CD8-positive, alpha-beta memory T cell (primary cell): ENCODE measurements at regions not wholly inside any gene's neighbourhood (a gene's known extent, or its start where the extent isn't known, plus 50 kb on each side); places are given as distances from the start of the nearest gene placed in this dataset.
"Not testable (repeated sequence)": the region's sequence is repeated elsewhere in the genome, so short reads cannot be mapped to it uniquely, and the experiment has no call there.

ENCODE experiments used
- CTCF ChIA-PET: fragments of 350-600 bp; sonication (Branson Sonifier 250); formaldehyde crosslinking; loops from one replicate; lab custom pipeline; 2021; ENCODE audit warnings: antibody characterized with exemption; lab: Charles Lee
- POLR2A ChIA-PET: fragments of 350-600 bp; sonication (Branson Sonifier 250); formaldehyde crosslinking; loops from one replicate; lab custom pipeline; 2021; ENCODE audit warnings: antibody characterized with exemption; lab: Charles Lee
- DNase-seq, 5 donors: peaks; one replicate each; pipeline versions ENCODE4 v3.0.0 to v3.0.0-alpha.2; 2020 to 2022; ENCODE audit warnings: mixed read lengths in 1 of 5
- H3K27ac ChIP-seq: one replicate; pipeline ENCODE4 v1.7.0; 2013; ENCODE audit warnings: low read depth, mild to moderate bottlenecking, low read length, moderate library complexity
- H3K27me3 ChIP-seq: 2 replicates; pipeline ENCODE4 v1.7.0; 2013; ENCODE audit warnings: low read length, mild to moderate bottlenecking; ENCODE audit not compliant: insufficient read depth, poor library complexity, severe bottlenecking
- H3K36me3 ChIP-seq: 2 replicates; pipeline ENCODE4 v1.7.0; 2013; ENCODE audit warnings: mild to moderate bottlenecking, low read length, moderate library complexity; ENCODE audit not compliant: insufficient read depth
- H3K4me1 ChIP-seq: 2 replicates; pipeline ENCODE4 v1.7.0; 2013; ENCODE audit warnings: mild to moderate bottlenecking, low read length, moderate library complexity; ENCODE audit not compliant: insufficient read depth
- H3K4me3 ChIP-seq: 2 replicates; pipeline ENCODE4 v1.7.0; 2013; ENCODE audit warnings: mild to moderate bottlenecking, low read length
- H3K9me3 ChIP-seq: 2 replicates; pipeline ENCODE4 v1.7.0; 2013; ENCODE audit warnings: mild to moderate bottlenecking, low read length
- H3K27ac Mint-ChIP-seq, 8 donors: one replicate each; pipeline ENCODE4 v1.8.0; 2020 to 2021; ENCODE audit warnings: mixed read lengths in 8 of 8, mild to moderate bottlenecking in 6 of 8, inconsistent platforms in 3 of 8, moderate library complexity in 3 of 8
- H3K27me3 Mint-ChIP-seq, 2 donors: one replicate each; pipeline ENCODE4 v1.8.0; 2020 to 2021; ENCODE audit warnings: mixed read lengths in 2 of 2, mild to moderate bottlenecking in 1 of 2, moderate library complexity in 1 of 2
- H3K36me3 Mint-ChIP-seq, 3 donors: one replicate each; pipeline ENCODE4 v1.8.0; 2020 to 2021; ENCODE audit warnings: mixed read lengths in 3 of 3, inconsistent platforms in 1 of 3, mild to moderate bottlenecking in 1 of 3
- H3K4me1 Mint-ChIP-seq, 3 donors: one replicate each; pipeline ENCODE4 v1.8.0; 2020 to 2021; ENCODE audit warnings: mixed read lengths in 3 of 3, inconsistent platforms in 1 of 3, mild to moderate bottlenecking in 1 of 3
- H3K4me3 Mint-ChIP-seq, 7 donors: one replicate each; pipeline ENCODE4 v1.8.0; 2020 to 2021; ENCODE audit warnings: mixed read lengths in 7 of 7, mild to moderate bottlenecking in 6 of 7, moderate library complexity in 4 of 7, inconsistent platforms in 2 of 7
- H3K9me3 Mint-ChIP-seq, 5 donors: one replicate each; pipeline ENCODE4 v1.8.0; 2020 to 2022; ENCODE audit warnings: mixed read lengths in 5 of 5, mild to moderate bottlenecking in 3 of 5, moderate library complexity in 2 of 5, inconsistent platforms in 1 of 5

DNA sequence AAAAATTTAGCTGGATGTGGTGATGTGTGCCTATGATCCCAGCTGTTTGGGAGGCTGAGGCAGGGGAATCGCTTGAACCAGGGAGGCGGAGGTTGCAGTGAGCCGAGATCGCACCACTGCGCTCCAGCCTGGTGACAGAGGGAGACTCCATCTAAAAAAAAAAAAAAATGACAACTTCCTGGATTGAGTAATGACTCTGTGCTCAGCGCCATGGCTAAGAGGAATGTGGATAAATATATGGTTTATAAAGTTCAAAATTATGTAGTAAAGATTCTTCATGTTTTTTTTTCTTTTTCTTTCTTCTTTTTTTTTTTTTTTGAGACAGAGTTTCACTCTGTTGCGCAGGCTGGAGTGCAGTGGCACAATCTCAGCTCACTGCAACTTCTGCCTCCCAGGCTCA is 75.4 kb upstream of the FLT1 start:
- CTCF ChIA-PET, H3K9me3 Mint-ChIP-seq, H3K9me3 ChIP-seq, DNase-seq, H3K4me1 Mint-ChIP-seq, H3K27me3 Mint-ChIP-seq, H3K36me3 ChIP-seq, H3K27ac ChIP-seq, H3K4me3 ChIP-seq, H3K36me3 Mint-ChIP-seq, H3K4me1 ChIP-seq, H3K27me3 ChIP-seq, POLR2A ChIA-PET, H3K4me3 Mint-ChIP-seq, H3K27ac Mint-ChIP-seq: not testable (repeated sequence)

DNA sequence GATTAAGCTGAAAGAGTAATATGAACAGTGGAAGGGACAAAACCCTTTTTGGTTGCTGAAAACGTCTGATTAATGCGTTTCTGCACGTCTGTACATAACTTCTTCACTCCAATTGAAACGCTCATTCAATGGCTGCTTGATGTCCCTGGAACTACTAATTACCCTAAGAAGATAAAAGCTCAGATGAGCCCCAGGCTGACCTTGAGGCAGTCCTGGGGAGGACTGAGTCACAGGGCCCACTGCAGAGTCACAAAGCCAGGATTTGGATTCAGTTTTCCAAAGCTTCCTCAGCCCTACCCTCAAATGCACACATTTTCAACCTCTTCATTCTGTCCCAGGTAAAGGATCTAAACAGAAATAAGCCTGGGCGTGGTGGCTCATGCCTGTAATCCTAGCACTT is 75.0 kb upstream of the FLT1 start:
- H3K27ac Mint-ChIP-seq = no peak overlapping the region
- ChIA-PET CTCF (no interaction called here), POLR2A (no interaction called here)
- H3K27me3 Mint-ChIP-seq = peaks cover 2 to 5% of the 10 kb centered on the region in 2 donors
- Histone ChIP-seq H3K27me3 (no peaks in the 10 kb centered on the region), H3K9me3 (no peaks in the 10 kb centered on the region), H3K36me3 (no peaks in the 10 kb centered on the region), H3K4me3 (no peak overlapping the region), H3K4me1 (no peaks in the 10 kb centered on the region), H3K27ac (no peak overlapping the region)
- no peaks in the 10 kb centered on the region for H3K9me3 Mint-ChIP-seq
- H3K4me1 Mint-ChIP-seq = no peaks in the 10 kb centered on the region
- no peak overlapping the region for H3K4me3 Mint-ChIP-seq
- DNase-seq = no peak
- no peaks in the 10 kb centered on the region for H3K36me3 Mint-ChIP-seq

- Histone ChIP-seq H3K27me3 (no peaks in the 10 kb centered on the region), H3K4me1 (no peaks in the 10 kb centered on the region), H3K36me3 (no peaks in the 10 kb centered on the region), H3K27ac (no peak overlapping the region), H3K9me3 (no peaks in the 10 kb centered on the region), H3K4me3 (no peak overlapping the region)
- Mint-ChIP-seq H3K27me3 (peaks cover 4 to 9% of the 10 kb centered on the region in 2 donors), H3K36me3 (no peaks in the 10 kb centered on the region), H3K27ac (no peak overlapping the region), H3K9me3 (no peaks in the 10 kb centered on the region), H3K4me1 (no peaks in the 10 kb centered on the region), H3K4me3 (no peak overlapping the region)
- ChIA-PET POLR2A (no interaction called here), CTCF (no interaction called here)
- DNase-seq = no peak
Measured at GRCh38 chr13:28568286-28568685, 73.4 kb upstream of the FLT1 start.

DNA sequence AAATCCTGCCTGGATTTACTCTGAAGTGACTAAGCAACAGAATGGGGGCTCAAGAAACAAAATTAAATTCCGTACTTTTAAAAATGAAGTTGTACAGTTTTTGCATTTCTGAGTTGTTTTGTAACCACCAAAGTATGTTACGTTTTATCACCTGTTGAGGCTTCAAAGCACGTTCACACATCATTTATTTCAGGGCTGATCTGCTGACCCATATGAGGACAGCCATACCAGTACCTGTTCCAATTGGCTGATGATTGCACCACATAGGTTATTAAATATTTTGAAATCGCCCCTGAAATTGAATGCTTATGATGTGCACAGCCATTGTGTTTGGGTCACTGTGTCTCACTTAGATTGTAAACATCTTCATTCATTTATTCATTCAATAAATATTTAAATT is 72.0 kb upstream of the FLT1 start:
- ChIA-PET CTCF (no interaction called here), POLR2A (no interaction called here)
- Mint-ChIP-seq H3K36me3 (no peaks in the 10 kb centered on the region), H3K9me3 (peaks cover 0 to 4% (median 0%) of the 10 kb centered on the region in 5 donors), H3K4me3 (no peak overlapping the region), H3K4me1 (no peaks in the 10 kb centered on the region), H3K27ac (no peak overlapping the region), H3K27me3 (peaks cover 4 to 18% of the 10 kb centered on the region in 2 donors)
- H3K4me3 ChIP-seq = no peak overlapping the region
- no peaks in the 10 kb centered on the region for H3K36me3 ChIP-seq
- no peaks in the 10 kb centered on the region for H3K9me3 ChIP-seq
- no peaks in the 10 kb centered on the region for H3K27me3 ChIP-seq
- H3K4me1 ChIP-seq = no peaks in the 10 kb centered on the region
- no peak overlapping the region for H3K27ac ChIP-seq
- DNase-seq = no peak

GRCh38 chr13:28566283-28566682 is 71.4 kb upstream of the FLT1 start:
- Mint-ChIP-seq H3K36me3 (no peaks in the 10 kb centered on the region), H3K4me1 (no peaks in the 10 kb centered on the region), H3K9me3 (peaks cover 0 to 4% (median 0%) of the 10 kb centered on the region in 5 donors), H3K27me3 (peaks cover 4 to 18% of the 10 kb centered on the region in 2 donors), H3K27ac (no peak overlapping the region), H3K4me3 (no peak overlapping the region)
- DNase-seq = no peak
- Histone ChIP-seq H3K27me3 (no peaks in the 10 kb centered on the region), H3K9me3 (no peaks in the 10 kb centered on the region), H3K36me3 (no peaks in the 10 kb centered on the region), H3K4me1 (no peaks in the 10 kb centered on the region), H3K27ac (no peak overlapping the region), H3K4me3 (no peak overlapping the region)
- ChIA-PET POLR2A (no interaction called here), CTCF (no interaction called here)

- Mint-ChIP-seq H3K27me3 (peaks cover 8 to 21% of the 10 kb centered on the region in 2 donors), H3K4me3 (no peak overlapping the region)
Measured at GRCh38 chr13:28564030-28564429, 69.1 kb upstream of the FLT1 start.

DNA sequence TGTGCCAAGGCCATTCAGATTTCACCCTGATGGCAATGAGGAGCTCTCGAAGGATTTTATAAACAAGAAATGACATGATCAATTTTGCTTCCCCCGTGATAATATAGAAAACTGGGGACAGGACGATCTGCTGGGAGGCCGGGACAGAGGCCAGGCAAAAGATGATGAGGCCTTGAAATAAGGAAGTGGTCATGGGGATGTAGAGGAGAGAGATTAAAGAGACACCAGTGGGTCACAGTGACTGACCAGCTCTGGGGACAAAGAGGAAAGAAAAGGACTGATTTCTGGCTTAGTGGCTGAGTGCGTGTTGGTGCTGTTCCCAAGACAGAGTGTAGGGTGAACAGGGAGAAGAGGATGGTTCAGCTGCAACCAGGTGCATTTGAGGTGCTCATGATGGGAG is 68.7 kb upstream of the FLT1 start:
- Mint-ChIP-seq H3K36me3 (no peaks in the 10 kb centered on the region), H3K27ac (no peak overlapping the region), H3K4me3 (no peak overlapping the region), H3K9me3 (peaks cover 0 to 4% (median 0%) of the 10 kb centered on the region in 5 donors), H3K4me1 (no peaks in the 10 kb centered on the region), H3K27me3 (peaks cover 6 to 21% of the 10 kb centered on the region in 2 donors)
- Histone ChIP-seq H3K36me3 (no peaks in the 10 kb centered on the region), H3K4me3 (no peak overlapping the region), H3K27me3 (no peaks in the 10 kb centered on the region), H3K4me1 (no peaks in the 10 kb centered on the region), H3K9me3 (no peaks in the 10 kb centered on the region), H3K27ac (no peak overlapping the region)
- DNase-seq = no peak
- POLR2A ChIA-PET = no interaction called here
- CTCF ChIA-PET = no interaction called here

More at GRCh38 chr13:28564030-28564429, 69.1 kb upstream of the FLT1 start:
- Histone ChIP-seq H3K27ac (no peak overlapping the region), H3K4me1 (no peaks in the 10 kb centered on the region), H3K9me3 (no peaks in the 10 kb centered on the region), H3K36me3 (no peaks in the 10 kb centered on the region), H3K4me3 (no peak overlapping the region), H3K27me3 (no peaks in the 10 kb centered on the region)
- Mint-ChIP-seq H3K36me3 (no peaks in the 10 kb centered on the region), H3K9me3 (peaks cover 0 to 4% (median 0%) of the 10 kb centered on the region in 5 donors), H3K4me1 (no peaks in the 10 kb centered on the region), H3K27ac (no peak overlapping the region)
- ChIA-PET CTCF (no interaction called here), POLR2A (no interaction called here)
- no peak for DNase-seq

GRCh38 chr13:28560612-28561011 is 65.7 kb upstream of the FLT1 start:
- H3K27ac ChIP-seq = no peak overlapping the region
- ChIA-PET CTCF (no interaction called here), POLR2A (no interaction called here)
- H3K27ac Mint-ChIP-seq = no peak overlapping the region
- peaks cover 6 to 17% of the 10 kb centered on the region in 2 donors for H3K27me3 Mint-ChIP-seq
- H3K9me3 Mint-ChIP-seq = peaks cover 0 to 4% (median 0%) of the 10 kb centered on the region in 5 donors
- no peak overlapping the region for H3K4me3 ChIP-seq
- no peaks in the 10 kb centered on the region for H3K36me3 ChIP-seq
- DNase-seq = no peak
- H3K4me3 Mint-ChIP-seq = no peak overlapping the region
- H3K9me3 ChIP-seq = no peaks in the 10 kb centered on the region
- no peaks in the 10 kb centered on the region for H3K36me3 Mint-ChIP-seq
- H3K4me1 Mint-ChIP-seq = no peaks in the 10 kb centered on the region
- H3K27me3 ChIP-seq = no peaks in the 10 kb centered on the region
- no peaks in the 10 kb centered on the region for H3K4me1 ChIP-seq
